ENCODE measurements at regions not wholly inside any gene's neighbourhood (a gene's known extent, or its start where the extent isn't known, plus 50 kb on each side); places are given as distances from the start of the nearest gene placed in this dataset.

DNA sequence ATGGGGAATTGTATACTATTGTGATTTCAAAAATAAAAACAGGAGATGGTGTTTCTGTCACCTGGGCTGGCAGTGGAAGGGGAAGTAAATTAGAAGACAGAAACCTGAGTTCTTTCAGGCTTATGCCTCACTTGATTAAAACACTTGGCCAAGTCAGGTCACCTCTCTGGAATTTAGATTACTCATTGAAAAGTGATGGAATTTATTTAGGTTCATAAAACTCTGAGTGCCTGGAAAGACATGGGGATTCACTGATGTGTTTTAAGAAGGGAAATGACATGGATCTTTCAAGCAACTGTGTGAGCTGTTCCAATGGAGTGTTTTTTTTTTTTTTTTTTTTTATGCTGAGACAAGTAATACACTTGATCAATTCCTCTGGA lies 400.1 kb downstream of the TMEM135 start:
- TF ChIP-seq, protein P1, sequence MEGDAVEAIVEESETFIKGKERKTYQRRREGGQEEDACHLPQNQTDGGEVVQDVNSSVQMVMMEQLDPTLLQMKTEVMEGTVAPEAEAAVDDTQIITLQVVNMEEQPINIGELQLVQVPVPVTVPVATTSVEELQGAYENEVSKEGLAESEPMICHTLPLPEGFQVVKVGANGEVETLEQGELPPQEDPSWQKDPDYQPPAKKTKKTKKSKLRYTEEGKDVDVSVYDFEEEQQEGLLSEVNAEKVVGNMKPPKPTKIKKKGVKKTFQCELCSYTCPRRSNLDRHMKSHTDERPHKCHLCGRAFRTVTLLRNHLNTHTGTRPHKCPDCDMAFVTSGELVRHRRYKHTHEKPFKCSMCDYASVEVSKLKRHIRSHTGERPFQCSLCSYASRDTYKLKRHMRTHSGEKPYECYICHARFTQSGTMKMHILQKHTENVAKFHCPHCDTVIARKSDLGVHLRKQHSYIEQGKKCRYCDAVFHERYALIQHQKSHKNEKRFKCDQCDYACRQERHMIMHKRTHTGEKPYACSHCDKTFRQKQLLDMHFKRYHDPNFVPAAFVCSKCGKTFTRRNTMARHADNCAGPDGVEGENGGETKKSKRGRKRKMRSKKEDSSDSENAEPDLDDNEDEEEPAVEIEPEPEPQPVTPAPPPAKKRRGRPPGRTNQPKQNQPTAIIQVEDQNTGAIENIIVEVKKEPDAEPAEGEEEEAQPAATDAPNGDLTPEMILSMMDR (IDR thresholded peaks at IDR 0.05), result no peak
- TF ChIP-seq EP300 (IDR thresholded peaks at IDR 0.05), result no peak

Measured in ovary (tissue), 3 donors.